Stimulated activated naive B cell treated with anti-CD40 and anti-IgM and Interleukin-4, amounts not matched to agents 10 μg/mL and 1 μg/mL and 100 μg/mL, for 72 hours (primary cell): ENCODE measurements at regions not wholly inside any gene's neighbourhood (a gene's known extent, or its start where the extent isn't known, plus 50 kb on each side); places are given as distances from the start of the nearest gene placed in this dataset.
"Not testable (repeated sequence)": the region's sequence is repeated elsewhere in the genome, so short reads cannot be mapped to it uniquely, and the experiment has no call there.

ENCODE experiments used
- ATAC-seq, 2 donors: fragments of 150-1000 bp; cut with Tn5 transposase; replicated peaks; 2 replicates each; pipeline ENCODE4 v1.10.0; 2021; ENCODE audit warnings: moderate library complexity in 1 of 2
- DNase-seq: peaks from one replicate; pipeline ENCODE4 v3.0.0; 2021
- H3K27ac Mint-ChIP-seq: one replicate; pipeline ENCODE4 v1.8.0; 2022; ENCODE audit warnings: mild to moderate bottlenecking, mixed read lengths
- H3K27me3 Mint-ChIP-seq, 2 donors: one replicate each; pipeline ENCODE4 v1.8.0; 2022; ENCODE audit warnings: mixed read lengths in 2 of 2
- H3K36me3 Mint-ChIP-seq, 2 donors: one replicate each; pipeline ENCODE4 v1.8.0; 2022; ENCODE audit warnings: mixed read lengths in 2 of 2, mild to moderate bottlenecking in 1 of 2
- H3K4me1 Mint-ChIP-seq, 2 donors: one replicate each; pipeline ENCODE4 v1.8.0; 2022; ENCODE audit warnings: mixed read lengths in 2 of 2, mild to moderate bottlenecking in 1 of 2
- H3K4me3 Mint-ChIP-seq, 2 donors: one replicate each; pipeline ENCODE4 v1.8.0; 2022; ENCODE audit warnings: mild to moderate bottlenecking in 2 of 2, mixed read lengths in 2 of 2, moderate library complexity in 1 of 2
- H3K9me3 Mint-ChIP-seq, 2 donors: one replicate each; pipeline ENCODE4 v1.8.0; 2022; ENCODE audit warnings: mixed read lengths in 2 of 2, mild to moderate bottlenecking in 1 of 2

- Mint-ChIP-seq H3K27me3 (no peaks in the 10 kb centered on the region), H3K36me3 (no peaks in the 10 kb centered on the region)
Observed at GRCh38 chr12:61138415-61138759, 1121.8 kb upstream of the USP15 start.

GRCh38 chr12:61161961-61162360 lies 1098.2 kb upstream of the USP15 start:
- no peaks in the 10 kb centered on the region for H3K36me3 Mint-ChIP-seq
- no peak for ATAC-seq
- H3K4me3 Mint-ChIP-seq: no peak overlapping the region

More at GRCh38 chr12:61138415-61138759, 1121.8 kb upstream of the USP15 start:
- no peaks in the 10 kb centered on the region for H3K4me1 Mint-ChIP-seq
- DNase-seq: no peak
- ATAC-seq: no peak
- no peak overlapping the region for H3K4me3 Mint-ChIP-seq
- no peak overlapping the region for H3K27ac Mint-ChIP-seq
- H3K9me3 Mint-ChIP-seq: peaks cover 0 to 9% of the 10 kb centered on the region in 2 donors

GRCh38 chr12:61188801-61189595 lies 1071.2 kb upstream of the USP15 start:
- H3K4me1 Mint-ChIP-seq: no peaks in the 10 kb centered on the region
- H3K4me3 Mint-ChIP-seq: no peak overlapping the region
- no peak for DNase-seq
- H3K27me3 Mint-ChIP-seq: no peaks in the 10 kb centered on the region
- H3K9me3 Mint-ChIP-seq: peaks cover 0 to 4% of the 10 kb centered on the region in 2 donors
- H3K36me3 Mint-ChIP-seq: no peaks in the 10 kb centered on the region
- no peak overlapping the region for H3K27ac Mint-ChIP-seq
- ATAC-seq: no peak

More at GRCh38 chr12:61161961-61162360, 1098.2 kb upstream of the USP15 start:
- no peak overlapping the region for H3K27ac Mint-ChIP-seq
- DNase-seq: no peak
- H3K9me3 Mint-ChIP-seq: peaks cover 4 to 11% of the 10 kb centered on the region in 2 donors
- H3K4me1 Mint-ChIP-seq: no peaks in the 10 kb centered on the region
- H3K27me3 Mint-ChIP-seq: no peaks in the 10 kb centered on the region

GRCh38 chr12:61213646-61214045 lies 1046.6 kb upstream of the USP15 start:
- H3K27ac Mint-ChIP-seq: no peak overlapping the region
- peaks cover 3 to 5% of the 10 kb centered on the region in 2 donors for H3K9me3 Mint-ChIP-seq
- no peak for ATAC-seq
- no peaks in the 10 kb centered on the region for H3K27me3 Mint-ChIP-seq
- no peaks in the 10 kb centered on the region for H3K36me3 Mint-ChIP-seq
- H3K4me1 Mint-ChIP-seq: no peaks in the 10 kb centered on the region
- no peak for DNase-seq
- no peak overlapping the region for H3K4me3 Mint-ChIP-seq

- Mint-ChIP-seq H3K4me3 (no peak overlapping the region), H3K27ac (no peak overlapping the region), H3K27me3 (no peaks in the 10 kb centered on the region), H3K4me1 (no peaks in the 10 kb centered on the region), H3K36me3 (no peaks in the 10 kb centered on the region), H3K9me3 (peaks cover 5 to 9% of the 10 kb centered on the region in 2 donors)
- DNase-seq (no peak), ATAC-seq (no peak)
Observed at GRCh38 chr12:61220337-61220736, 1039.9 kb upstream of the USP15 start.

GRCh38 chr12:61232040-61232439 lies 1028.2 kb upstream of the USP15 start:
- DNase-seq (no peak), ATAC-seq (no peak)
- Mint-ChIP-seq H3K4me1 (no peaks in the 10 kb centered on the region), H3K27me3 (no peaks in the 10 kb centered on the region), H3K36me3 (no peaks in the 10 kb centered on the region), H3K27ac (no peak overlapping the region), H3K4me3 (no peak overlapping the region), H3K9me3 (peaks cover 10% of the 10 kb centered on the region in 2 donors)

GRCh38 chr12:61250303-61250702 lies 1009.9 kb upstream of the USP15 start:
- Mint-ChIP-seq H3K36me3 (no peaks in the 10 kb centered on the region), H3K4me3 (no peak overlapping the region), H3K4me1 (no peaks in the 10 kb centered on the region), H3K9me3 (peaks cover 7 to 13% of the 10 kb centered on the region in 2 donors), H3K27ac (no peak overlapping the region), H3K27me3 (no peaks in the 10 kb centered on the region)
- DNase-seq: no peak
- no peak for ATAC-seq

GRCh38 chr12:61251076-61251475 lies 1009.1 kb upstream of the USP15 start:
- no peaks in the 10 kb centered on the region for H3K4me1 Mint-ChIP-seq
- DNase-seq: no peak
- no peak overlapping the region for H3K4me3 Mint-ChIP-seq
- no peaks in the 10 kb centered on the region for H3K27me3 Mint-ChIP-seq
- H3K9me3 Mint-ChIP-seq: peaks cover 7 to 13% of the 10 kb centered on the region in 2 donors
- no peak for ATAC-seq
- H3K36me3 Mint-ChIP-seq: no peaks in the 10 kb centered on the region
- no peak overlapping the region for H3K27ac Mint-ChIP-seq

GRCh38 chr12:61254225-61254624 lies 1006.0 kb upstream of the USP15 start:
- H3K4me3 Mint-ChIP-seq: no peak overlapping the region
- H3K36me3 Mint-ChIP-seq: no peaks in the 10 kb centered on the region
- ATAC-seq: no peak

GRCh38 chr12:61264294-61264693 lies 995.9 kb upstream of the USP15 start:
- not testable (repeated sequence) for H3K27ac Mint-ChIP-seq, H3K36me3 Mint-ChIP-seq

More at GRCh38 chr12:61254225-61254624, 1006.0 kb upstream of the USP15 start:
- no peaks in the 10 kb centered on the region for H3K4me1 Mint-ChIP-seq
- H3K27me3 Mint-ChIP-seq: no peaks in the 10 kb centered on the region
- H3K9me3 Mint-ChIP-seq: peaks cover 7% of the 10 kb centered on the region in 2 donors
- H3K27ac Mint-ChIP-seq: no peak overlapping the region
- no peak for DNase-seq

GRCh38 chr12:61267474-61267873 lies 992.7 kb upstream of the USP15 start:
- Mint-ChIP-seq H3K4me1 (no peaks in the 10 kb centered on the region), H3K27ac (no peak overlapping the region), H3K4me3 (no peak overlapping the region), H3K27me3 (no peaks in the 10 kb centered on the region), H3K36me3 (no peaks in the 10 kb centered on the region), H3K9me3 (peaks cover 0 to 20% of the 10 kb centered on the region in 2 donors)
- no peak for ATAC-seq
- no peak for DNase-seq

More at GRCh38 chr12:61264294-61264693, 995.9 kb upstream of the USP15 start:
- not testable (repeated sequence) for ATAC-seq, H3K27me3 Mint-ChIP-seq, DNase-seq, H3K4me3 Mint-ChIP-seq, H3K4me1 Mint-ChIP-seq
- peaks cover 0 to 22% of the 10 kb centered on the region in 2 donors for H3K9me3 Mint-ChIP-seq

- Mint-ChIP-seq H3K27ac (no peak overlapping the region), H3K27me3 (no peaks in the 10 kb centered on the region), H3K36me3 (no peaks in the 10 kb centered on the region), H3K4me3 (no peak overlapping the region), H3K9me3 (peaks cover 0 to 5% of the 10 kb centered on the region in 2 donors), H3K4me1 (no peaks in the 10 kb centered on the region)
- no peak for DNase-seq
- ATAC-seq: no peak
Observed at GRCh38 chr12:61272441-61272840, 987.8 kb upstream of the USP15 start.

GRCh38 chr12:61282790-61283575 lies 977.2 kb upstream of the USP15 start:
- no peaks in the 10 kb centered on the region for H3K4me1 Mint-ChIP-seq
- no peak overlapping the region for H3K27ac Mint-ChIP-seq
- H3K27me3 Mint-ChIP-seq: no peaks in the 10 kb centered on the region
- no peaks in the 10 kb centered on the region for H3K36me3 Mint-ChIP-seq
- ATAC-seq: no peak
- no peak for DNase-seq
- peaks cover 6 to 10% of the 10 kb centered on the region in 2 donors for H3K9me3 Mint-ChIP-seq
- H3K4me3 Mint-ChIP-seq: no peak overlapping the region

GRCh38 chr12:61290473-61290872 lies 969.7 kb upstream of the USP15 start:
- H3K27me3 Mint-ChIP-seq: no peaks in the 10 kb centered on the region
- DNase-seq (no peak), ATAC-seq (no peak)
- H3K36me3 Mint-ChIP-seq: no peaks in the 10 kb centered on the region
- H3K9me3 Mint-ChIP-seq: peaks cover 18 to 19% of the 10 kb centered on the region in 2 donors
- no peaks in the 10 kb centered on the region for H3K4me1 Mint-ChIP-seq
- no peak overlapping the region for H3K27ac Mint-ChIP-seq
- H3K4me3 Mint-ChIP-seq: no peak overlapping the region

GRCh38 chr12:61291647-61292046 lies 968.6 kb upstream of the USP15 start:
- Mint-ChIP-seq H3K36me3 (no peaks in the 10 kb centered on the region), H3K4me1 (no peaks in the 10 kb centered on the region), H3K9me3 (peaks cover 18% of the 10 kb centered on the region in 2 donors), H3K27ac (no peak overlapping the region), H3K27me3 (no peaks in the 10 kb centered on the region), H3K4me3 (no peak overlapping the region)
- no peak for DNase-seq
- ATAC-seq: no peak
